NCI-H1105 (cell line): ENCODE measurements at regions not wholly inside any gene's neighbourhood (a gene's known extent, or its start where the extent isn't known, plus 50 kb on each side); places are given as distances from the start of the nearest gene placed in this dataset.
A peak's percentile ranks its signal among the peaks of the same experiment; 100 is the strongest.
"Not testable (repeated sequence)": the region's sequence is repeated elsewhere in the genome, so short reads cannot be mapped to it uniquely, and the experiment has no call there.

Source experiments
- DNase-seq: peaks from one replicate; lab custom pipeline; 2025; lab: John Stamatoyannopoulos, UW

DNA sequence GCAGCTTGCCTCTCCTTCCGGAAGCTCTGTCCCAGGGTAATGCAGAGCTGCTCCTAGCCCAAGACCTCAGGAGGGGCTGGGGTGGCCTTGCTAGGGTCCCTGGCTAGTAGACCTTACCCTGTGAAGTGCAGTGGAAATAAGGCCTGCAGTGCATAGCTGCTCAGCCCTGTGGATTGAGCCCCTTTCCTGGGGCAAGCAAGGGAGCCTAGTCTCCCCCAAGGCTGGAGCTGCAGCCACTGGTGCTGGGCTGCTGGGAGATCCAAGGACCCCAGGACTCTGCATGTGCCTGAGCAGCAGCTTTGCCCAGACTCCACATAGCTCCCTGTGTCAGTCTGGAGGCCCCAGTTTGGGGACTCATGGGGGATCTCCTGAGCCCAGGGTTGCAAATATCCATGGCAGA is 57.9 kb downstream of the FANCF start:
- DNase-seq: no peak

- DNase-seq: no peak
Measured at GRCh38 chr11:22566293-22566692, 59.3 kb downstream of the FANCF start.

GRCh38 chr11:22561283-22561682 is 64.3 kb downstream of the FANCF start:
- no peak for DNase-seq

- DNase-seq: no peak
Measured at GRCh38 chr11:22559416-22559815, 66.2 kb downstream of the FANCF start.

- peak; percentile 23 for DNase-seq
Measured at GRCh38 chr11:22558664-22559063, 67.0 kb downstream of the FANCF start.

DNA sequence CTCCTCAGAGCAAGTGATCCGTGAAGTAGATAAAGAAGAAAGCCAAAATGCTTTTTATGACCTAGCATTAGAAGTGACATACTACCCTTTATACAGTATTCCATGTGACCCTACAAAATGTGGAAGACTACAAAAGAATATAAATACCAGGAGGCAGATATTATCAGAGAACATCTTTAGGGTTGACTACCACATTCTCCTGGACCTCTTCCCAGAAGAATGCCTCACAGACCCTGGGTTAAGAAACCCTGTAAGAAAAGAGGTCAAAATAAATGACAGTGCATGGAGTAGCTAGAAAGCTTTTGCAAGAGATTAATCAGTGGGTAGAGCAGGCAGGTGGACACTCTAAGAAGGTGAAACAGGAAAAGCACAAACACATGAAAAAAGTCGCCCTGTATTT is 69.2 kb downstream of the FANCF start:
- DNase-seq: no peak

DNA sequence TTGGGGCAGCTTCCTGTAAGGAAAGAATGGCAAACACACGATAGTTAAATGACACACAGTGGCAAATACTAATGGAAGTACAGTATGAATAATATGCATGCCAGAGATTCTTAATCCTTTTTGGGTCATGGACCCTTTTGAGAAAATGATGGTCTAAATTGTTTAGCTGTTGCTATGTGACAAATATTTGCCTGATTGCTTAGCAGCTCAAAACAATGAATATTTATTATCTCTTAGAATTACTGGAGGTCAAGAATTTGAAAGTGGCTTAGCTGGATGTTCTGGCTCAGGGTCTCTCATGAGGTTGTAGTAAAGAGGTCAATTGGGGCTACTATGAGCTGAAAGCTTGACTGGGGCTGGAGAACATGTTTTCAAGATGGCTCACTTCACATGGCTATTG is 69.7 kb downstream of the FANCF start:
- DNase-seq: no peak

GRCh38 chr11:22554221-22554620 is 71.4 kb downstream of the FANCF start:
- no peak for DNase-seq

DNA sequence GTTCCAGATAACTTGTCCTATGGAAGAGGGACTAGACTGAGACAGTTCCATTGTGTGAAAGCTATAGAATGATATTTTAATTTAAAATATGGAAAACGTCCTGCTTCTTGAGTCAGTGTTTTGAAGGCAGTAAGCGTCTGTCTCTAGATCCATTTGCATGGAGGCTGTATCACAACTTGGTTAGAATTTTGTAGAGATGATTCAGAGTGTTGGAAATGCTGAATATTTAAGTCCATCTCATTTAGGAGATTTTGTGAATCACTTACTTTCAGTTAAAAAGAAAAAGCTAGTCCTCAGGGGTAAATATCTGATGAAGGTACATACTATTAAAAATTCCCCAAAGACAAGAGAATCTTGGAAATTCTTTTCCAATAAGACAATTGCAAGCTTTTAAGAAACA is 72.7 kb downstream of the FANCF start:
- DNase-seq: no peak

DNA sequence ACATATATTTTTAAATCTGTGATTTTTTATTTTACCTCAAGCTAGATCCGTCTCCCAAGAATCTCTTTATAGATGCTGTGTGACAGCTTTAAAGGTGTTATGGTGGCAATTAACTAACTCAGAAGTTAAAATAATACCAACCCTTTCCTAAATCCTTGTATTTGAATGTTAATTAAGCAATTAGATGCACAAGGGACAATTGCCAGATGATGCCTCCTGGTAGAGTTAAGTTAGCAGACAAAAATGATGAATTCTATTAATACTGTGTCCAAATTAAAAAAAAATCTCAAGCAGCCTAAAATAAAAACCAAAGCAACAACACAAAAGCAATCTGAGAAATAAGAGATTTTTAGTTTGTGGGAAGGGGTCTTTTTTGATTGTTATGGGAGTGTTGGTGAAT is 78.9 kb downstream of the FANCF start:
- DNase-seq: no peak

DNA sequence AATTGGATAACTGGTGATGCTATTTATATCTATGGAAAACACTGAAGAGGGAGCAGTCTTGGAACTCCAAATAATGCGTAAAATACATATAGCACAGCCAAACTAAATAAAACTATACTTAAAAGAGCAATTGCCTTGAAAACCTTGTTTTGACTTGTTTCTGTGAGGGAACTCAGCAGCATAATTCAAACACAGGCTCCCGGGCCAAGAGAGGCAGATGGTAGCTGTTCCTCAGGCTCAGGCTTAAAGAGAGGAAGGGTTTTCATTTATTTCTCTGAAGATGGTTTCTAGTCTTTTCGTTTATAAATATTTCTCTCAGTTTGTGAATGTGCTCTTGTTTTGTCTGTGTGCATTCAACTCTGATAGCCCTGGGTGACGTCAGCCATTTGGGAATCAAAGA is 82.4 kb downstream of the FANCF start:
- no peak for DNase-seq

- peak; percentile 20 for DNase-seq
Measured at GRCh38 chr11:22539821-22540256, 85.8 kb downstream of the FANCF start.

DNA sequence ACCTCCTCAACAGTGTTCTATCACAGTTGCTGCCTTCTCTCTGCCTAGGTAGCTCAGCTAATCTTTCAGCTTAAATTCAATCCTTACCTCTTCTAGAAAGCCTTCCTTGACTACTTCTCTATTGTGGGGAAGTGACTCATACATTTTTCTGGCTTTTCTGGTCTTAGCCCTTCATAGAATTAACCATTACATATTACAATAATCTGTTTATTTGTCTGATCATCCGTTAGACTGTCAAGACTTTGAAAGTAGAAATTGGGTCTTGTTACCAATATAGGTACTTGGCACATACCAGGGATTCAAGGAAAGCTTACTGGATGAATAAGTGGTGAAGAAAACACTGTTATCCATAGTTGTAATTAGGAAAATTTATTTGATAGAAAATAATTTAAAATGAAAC is 89.6 kb downstream of the FANCF start:
- DNase-seq: no peak

- DNase-seq: not testable (repeated sequence)
Measured at GRCh38 chr11:22528612-22529429, 96.8 kb downstream of the FANCF start.

DNA sequence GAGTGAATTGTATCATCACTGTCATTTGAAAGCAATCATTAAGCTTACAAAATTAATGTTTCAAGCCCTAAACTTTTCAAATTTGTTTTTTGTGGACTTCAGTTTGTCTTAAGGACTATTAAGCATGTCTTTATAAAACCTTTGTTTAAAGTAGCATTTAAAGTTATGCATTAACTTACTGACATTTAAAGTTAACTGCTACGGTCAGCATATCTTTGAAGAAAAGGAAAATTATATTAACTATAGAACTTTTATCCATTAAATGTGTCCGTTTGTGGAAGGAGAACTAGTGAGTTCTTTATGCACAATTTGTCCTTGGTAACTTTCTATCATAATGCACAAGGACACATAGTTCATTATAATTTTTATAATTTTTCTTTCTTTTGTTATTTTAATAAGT is 103.4 kb downstream of the FANCF start:
- DNase-seq: no peak

- DNase-seq: no peak
Measured at GRCh38 chr11:22521226-22521625, 104.4 kb downstream of the FANCF start.

DNA sequence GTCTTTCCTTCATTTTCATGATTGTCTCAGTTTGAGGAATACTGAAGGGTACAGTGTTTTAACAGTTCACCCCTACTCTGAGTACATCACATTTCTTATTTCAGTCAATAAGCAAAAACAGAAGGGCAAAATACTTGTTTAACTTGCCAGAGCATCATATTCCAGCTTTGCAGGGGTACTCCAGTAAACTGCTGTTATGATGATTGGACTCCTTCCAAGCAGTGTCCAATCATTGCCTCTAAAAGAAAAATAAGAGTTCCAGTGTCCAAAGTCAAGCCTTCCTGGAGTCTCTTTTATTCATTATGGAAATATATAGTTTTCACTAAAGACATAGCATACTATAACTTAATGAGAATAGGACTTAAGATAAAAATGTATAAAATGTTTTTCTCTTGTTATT is 105.1 kb downstream of the FANCF start:
- no peak for DNase-seq

DNA sequence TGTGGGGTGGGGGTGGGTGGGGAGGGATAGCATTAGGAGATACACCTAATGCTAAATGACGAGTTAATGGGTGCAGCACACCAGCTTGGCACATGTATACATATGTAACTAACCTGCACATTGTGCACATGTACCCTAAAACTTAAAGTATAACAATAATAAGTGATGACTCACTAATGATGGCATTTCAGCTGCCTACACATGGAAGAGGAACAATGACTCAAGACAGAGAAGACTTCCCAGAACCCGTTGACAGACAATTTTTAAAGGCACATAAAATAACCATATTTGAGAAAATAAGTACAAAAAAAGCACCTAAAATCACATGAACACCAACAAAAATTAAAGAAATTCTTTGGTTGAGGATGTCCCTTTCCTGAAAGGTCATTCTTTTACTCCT is 107.3 kb downstream of the FANCF start:
- DNase-seq: not testable (repeated sequence)

DNA sequence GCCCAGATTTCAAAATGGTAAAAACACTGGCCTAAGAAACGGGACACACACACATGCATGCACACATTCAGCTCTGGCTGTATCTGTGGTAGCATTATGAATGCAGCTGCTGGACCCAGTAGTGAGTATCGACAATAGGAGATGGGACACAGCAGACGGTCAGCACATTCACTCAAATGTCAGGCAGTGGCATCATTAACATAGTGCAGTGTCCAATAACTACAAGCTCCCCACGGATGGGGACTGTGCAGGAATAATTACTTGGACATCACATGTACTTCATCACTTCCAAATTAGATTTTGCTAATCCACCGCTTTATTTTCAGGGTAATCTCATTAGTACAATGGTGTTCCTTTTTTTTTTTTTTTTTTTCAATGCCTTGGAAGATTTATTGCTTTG is 109.5 kb downstream of the FANCF start:
- DNase-seq: no peak

- no peak for DNase-seq
Measured at GRCh38 chr11:22512457-22512856, 113.2 kb downstream of the FANCF start.

DNA sequence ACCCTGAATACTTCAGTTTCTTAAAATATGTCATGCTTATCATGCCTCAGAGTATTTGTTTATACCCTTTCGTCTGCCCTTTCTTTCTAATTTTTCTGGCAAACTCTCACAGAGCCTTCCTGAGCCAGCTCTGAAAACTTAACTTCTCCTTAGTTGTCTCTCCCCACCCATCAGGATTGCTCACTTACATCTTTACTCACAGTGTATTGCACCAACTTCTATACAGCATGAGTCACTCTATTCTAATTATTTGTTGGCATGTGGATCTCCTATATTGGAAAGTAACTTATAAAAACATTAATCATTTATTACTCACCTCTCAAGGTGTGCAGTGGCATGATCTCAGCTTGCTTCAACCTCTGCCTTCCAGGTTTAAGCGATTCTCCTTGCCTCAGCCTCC is 114.9 kb downstream of the FANCF start:
- no peak for DNase-seq

GRCh38 chr11:22510010-22510409 is 115.6 kb downstream of the FANCF start:
- no peak for DNase-seq

- DNase-seq: no peak
Measured at GRCh38 chr11:22508665-22509064, 117.0 kb downstream of the FANCF start.

DNA sequence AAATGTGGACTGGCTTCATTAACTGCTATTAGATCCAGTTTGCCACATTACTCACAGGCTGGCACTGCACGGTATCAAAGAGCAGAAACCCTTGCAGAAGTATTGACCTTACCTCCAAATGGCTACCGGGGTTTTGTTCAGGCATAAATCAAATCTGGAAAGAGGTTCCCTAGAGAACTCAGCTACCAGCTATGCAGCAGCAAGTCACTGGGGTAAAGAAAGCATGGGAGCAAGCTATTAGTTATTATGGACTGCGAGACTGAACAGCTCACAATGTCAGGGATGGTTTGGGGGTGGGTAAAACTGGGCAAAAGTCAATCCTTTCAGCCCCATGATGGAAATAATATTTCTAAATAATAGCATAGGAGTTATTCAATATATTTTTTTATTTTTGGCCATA is 128.1 kb downstream of the FANCF start:
- DNase-seq: no peak
